GM19397 (cell line): ENCODE measurements at regions not wholly inside any gene's neighbourhood (a gene's known extent, or its start where the extent isn't known, plus 50 kb on each side); places are given as distances from the start of the nearest gene placed in this dataset.
"Not testable (repeated sequence)": the region's sequence is repeated elsewhere in the genome, so short reads cannot be mapped to it uniquely, and the experiment has no call there.

Source experiments
- ATAC-seq: cut with Tn5 transposase; IDR thresholded peaks from one replicate; pipeline ENCODE4 v1.9.1; 2021; ENCODE audit warnings: mild to moderate bottlenecking, moderate library complexity; ENCODE audit not compliant: unreplicated experiment

- no peak for ATAC-seq
These were observed 404.9 kb downstream of the TMEM182 start for GRCh38 chr2:103166456-103167324.

GRCh38 chr2:103167599-103167998 lies 405.8 kb downstream of the TMEM182 start:
- ATAC-seq = no peak

GRCh38 chr2:103169861-103170260 lies 408.0 kb downstream of the TMEM182 start:
- no peak for ATAC-seq

GRCh38 chr2:103172821-103173220 lies 411.0 kb downstream of the TMEM182 start:
- no peak for ATAC-seq

GRCh38 chr2:103174711-103175110 lies 412.9 kb downstream of the TMEM182 start:
- no peak for ATAC-seq

GRCh38 chr2:103176294-103176915 lies 414.6 kb downstream of the TMEM182 start:
- no peak for ATAC-seq

- no peak for ATAC-seq
These were observed 418.0 kb downstream of the TMEM182 start for GRCh38 chr2:103179798-103180197.

GRCh38 chr2:103183061-103183460 lies 421.2 kb downstream of the TMEM182 start:
- ATAC-seq = no peak

GRCh38 chr2:103196802-103197201 lies 435.0 kb downstream of the TMEM182 start:
- ATAC-seq = no peak

GRCh38 chr2:103200774-103201173 lies 438.9 kb downstream of the TMEM182 start:
- not testable (repeated sequence) for ATAC-seq

- no peak for ATAC-seq
These were observed 447.1 kb downstream of the TMEM182 start for GRCh38 chr2:103208916-103209315.

- ATAC-seq = no peak
These were observed 451.3 kb downstream of the TMEM182 start for GRCh38 chr2:103213028-103213542.

- ATAC-seq = no peak
These were observed 456.7 kb downstream of the TMEM182 start for GRCh38 chr2:103218516-103218915.

- no peak for ATAC-seq
These were observed 457.6 kb downstream of the TMEM182 start for GRCh38 chr2:103219398-103219797.

- no peak for ATAC-seq
These were observed 461.1 kb downstream of the TMEM182 start for GRCh38 chr2:103222969-103223368.

GRCh38 chr2:103230796-103231195 lies 469.0 kb downstream of the TMEM182 start:
- ATAC-seq = no peak

GRCh38 chr2:103232865-103233264 lies 471.0 kb downstream of the TMEM182 start:
- ATAC-seq = no peak

GRCh38 chr2:103233691-103234090 lies 471.9 kb downstream of the TMEM182 start:
- ATAC-seq = no peak

- no peak for ATAC-seq
These were observed 473.5 kb downstream of the TMEM182 start for GRCh38 chr2:103235283-103235682.

GRCh38 chr2:103249462-103249861 lies 487.6 kb downstream of the TMEM182 start:
- no peak for ATAC-seq

GRCh38 chr2:103252781-103253180 lies 490.9 kb downstream of the TMEM182 start:
- ATAC-seq = no peak

GRCh38 chr2:103254611-103255010 lies 492.8 kb downstream of the TMEM182 start:
- ATAC-seq = no peak
